Vagina (tissue), 2 donors: ENCODE measurements at regions not wholly inside any gene's neighbourhood (a gene's known extent, or its start where the extent isn't known, plus 50 kb on each side); places are given as distances from the start of the nearest gene placed in this dataset.

ENCODE experiments used
- DNase-seq, 2 donors: peaks; one replicate each; pipeline ENCODE4 v3.0.0-alpha.2; 2017; ENCODE audit errors: extremely low spot score in 2 of 2
- H3K27ac ChIP-seq: fragments of 200-600 bp; sonication (generic); one replicate; pipeline ENCODE4 v1.5.1; 2019
- H3K27me3 ChIP-seq: fragments of 200-600 bp; sonication (generic); one replicate; pipeline ENCODE4 v1.5.1; 2019
- H3K36me3 ChIP-seq, 2 donors: fragments of 200-600 bp; sonication (generic); one replicate each; pipeline ENCODE4 v1.5.1; 2017 to 2019
- H3K4me1 ChIP-seq: fragments of 200-600 bp; sonication (generic); one replicate; pipeline ENCODE4 v1.5.1; 2019
- H3K4me3 ChIP-seq, 2 donors: fragments of 200-600 bp; sonication (generic); 1 replicate in 1 of 2; 2 replicates in 1 of 2; pipeline ENCODE4 v1.5.1; 2016 to 2019
- H3K9me3 ChIP-seq: fragments of 200-600 bp; sonication (generic); one replicate; pipeline ENCODE4 v1.5.1; 2019
- POLR2A ChIP-seq, 2 donors: fragments of 450-650 bp; IDR thresholded peaks; one replicate each; pipeline ENCODE4 v1.6.1; 2017; ENCODE audit warnings: antibody characterized with exemption in 2 of 2, mild to moderate bottlenecking in 2 of 2, moderate library complexity in 2 of 2
- POLR2AphosphoS5 ChIP-seq, 2 donors: sonication (generic); formaldehyde crosslinking; IDR thresholded peaks; one replicate each; pipeline ENCODE4 v1.9.0; 2017; ENCODE audit warnings: antibody characterized with exemption in 2 of 2, mild to moderate bottlenecking in 2 of 2, low read depth in 1 of 2; ENCODE audit not compliant: insufficient read depth in 1 of 2
- intact Hi-C: fragments of 100-400 bp; cut with DNase I; formaldehyde crosslinking; loops from one replicate; pipeline ENCODE4 v1.15.1; 2023
- TF ChIP-seq, protein P1 (sequence below), 3 experiments: fragments of 450-650 bp in 2 of 3; fragments of 200-600 bp in 1 of 3; sonication (generic) in 1 of 3; IDR thresholded peaks; one replicate each; pipeline ENCODE4 v1.5.1; 2017 to 2019; ENCODE audit warnings: antibody characterized with exemption in 3 of 3, mild to moderate bottlenecking in 2 of 3, moderate library complexity in 2 of 3

DNA sequence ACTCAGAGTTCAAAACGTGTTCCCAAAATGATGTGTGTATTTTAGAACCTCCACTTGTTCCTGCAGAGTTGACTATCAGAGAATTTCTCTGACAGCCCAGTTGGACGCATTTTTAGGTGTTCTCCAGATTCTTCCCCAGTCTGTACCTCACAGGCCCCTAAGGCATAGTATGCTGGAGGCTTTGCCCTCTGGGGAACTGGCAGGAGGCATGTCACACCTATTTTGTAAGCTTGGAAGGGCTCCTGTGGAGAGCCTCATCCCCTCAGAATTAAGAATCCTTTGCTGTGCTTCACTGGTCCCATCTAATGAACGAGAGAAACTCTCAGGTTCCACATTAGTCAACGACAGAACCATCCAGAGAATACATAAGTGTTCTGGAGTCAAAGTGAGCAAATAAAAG lies 144.1 kb upstream of the SLC30A5 start:
- Histone ChIP-seq H3K4me3 (no peak overlapping the region), H3K27me3 (no peaks in the 10 kb centered on the region), H3K9me3 (no peaks in the 10 kb centered on the region), H3K36me3 (no peaks in the 10 kb centered on the region), H3K4me1 (peaks cover 31% of the 10 kb centered on the region), H3K27ac (no peak overlapping the region)
- DNase-seq, result no peak
- no peak for TF ChIP-seq POLR2A (IDR thresholded peaks at IDR 0.05)
- TF ChIP-seq, protein P1, sequence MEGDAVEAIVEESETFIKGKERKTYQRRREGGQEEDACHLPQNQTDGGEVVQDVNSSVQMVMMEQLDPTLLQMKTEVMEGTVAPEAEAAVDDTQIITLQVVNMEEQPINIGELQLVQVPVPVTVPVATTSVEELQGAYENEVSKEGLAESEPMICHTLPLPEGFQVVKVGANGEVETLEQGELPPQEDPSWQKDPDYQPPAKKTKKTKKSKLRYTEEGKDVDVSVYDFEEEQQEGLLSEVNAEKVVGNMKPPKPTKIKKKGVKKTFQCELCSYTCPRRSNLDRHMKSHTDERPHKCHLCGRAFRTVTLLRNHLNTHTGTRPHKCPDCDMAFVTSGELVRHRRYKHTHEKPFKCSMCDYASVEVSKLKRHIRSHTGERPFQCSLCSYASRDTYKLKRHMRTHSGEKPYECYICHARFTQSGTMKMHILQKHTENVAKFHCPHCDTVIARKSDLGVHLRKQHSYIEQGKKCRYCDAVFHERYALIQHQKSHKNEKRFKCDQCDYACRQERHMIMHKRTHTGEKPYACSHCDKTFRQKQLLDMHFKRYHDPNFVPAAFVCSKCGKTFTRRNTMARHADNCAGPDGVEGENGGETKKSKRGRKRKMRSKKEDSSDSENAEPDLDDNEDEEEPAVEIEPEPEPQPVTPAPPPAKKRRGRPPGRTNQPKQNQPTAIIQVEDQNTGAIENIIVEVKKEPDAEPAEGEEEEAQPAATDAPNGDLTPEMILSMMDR (IDR thresholded peaks at IDR 0.05), result no peak
- TF ChIP-seq POLR2AphosphoS5 (IDR thresholded peaks at IDR 0.05; ENCODE audit: insufficient read depth in 1 of 2, low read depth in 1 of 2), result no peak
- intact Hi-C loops, result loop anchor here (10.0 kb wide), 2 partner anchors 295 to 485 kb away; no protein-coding TSS in a partner anchor

DNA sequence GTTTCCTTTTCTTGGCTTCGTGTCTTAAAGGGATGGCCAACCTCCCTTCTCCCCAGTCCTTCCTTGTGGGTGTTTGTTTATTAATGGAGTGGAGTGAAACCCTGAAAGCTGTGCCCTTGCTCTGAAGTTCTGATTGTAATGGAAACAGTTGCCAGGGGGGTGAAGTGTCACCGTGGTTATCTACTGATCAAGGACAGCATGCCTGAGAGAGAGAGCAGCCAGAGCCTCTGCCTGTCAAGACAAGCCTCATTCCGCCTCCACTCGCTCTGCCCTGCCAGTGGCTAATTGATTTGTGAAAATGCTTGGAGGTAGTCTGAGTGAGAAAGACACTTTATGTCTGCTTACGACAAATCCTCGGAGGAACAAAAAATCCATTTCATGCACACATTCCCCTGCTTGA lies 143.7 kb upstream of the SLC30A5 start:
- no peak overlapping the region for H3K4me3 ChIP-seq
- H3K27me3 ChIP-seq, result no peaks in the 10 kb centered on the region
- no peaks in the 10 kb centered on the region for H3K9me3 ChIP-seq
- H3K36me3 ChIP-seq, result no peaks in the 10 kb centered on the region
- peaks cover 33% of the 10 kb centered on the region for H3K4me1 ChIP-seq
- TF ChIP-seq POLR2A (IDR thresholded peaks at IDR 0.05) (no peak), POLR2AphosphoS5 (IDR thresholded peaks at IDR 0.05; ENCODE audit: insufficient read depth in 1 of 2, low read depth in 1 of 2) (no peak)
- TF ChIP-seq, protein P1 (IDR thresholded peaks at IDR 0.05), result no peak
- intact Hi-C loops, result loop anchor here (10.0 kb wide), 2 partner anchors 295 to 485 kb away; no protein-coding TSS in a partner anchor
- H3K27ac ChIP-seq, result no peak overlapping the region
- DNase-seq, result no peak

DNA sequence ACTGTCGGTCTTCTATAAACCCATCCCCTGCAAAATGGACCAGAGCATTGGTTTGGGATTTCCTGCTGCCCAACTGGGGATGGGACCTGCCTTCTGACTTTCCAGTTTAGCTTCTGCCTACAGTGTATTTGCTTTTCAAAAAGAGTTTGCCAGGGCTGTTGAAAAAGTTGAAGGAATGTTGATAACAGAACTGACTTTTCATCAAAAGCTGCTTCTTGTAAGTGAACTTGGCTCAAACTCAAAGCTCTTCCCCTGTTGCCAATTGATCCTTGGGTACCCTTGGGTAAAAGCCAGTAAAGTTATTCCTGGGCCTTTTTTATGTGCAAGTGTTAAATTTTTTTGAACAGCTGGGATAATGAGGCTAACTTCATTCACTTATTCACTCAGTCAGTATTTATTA lies 142.9 kb upstream of the SLC30A5 start:
- peaks cover 33% of the 10 kb centered on the region for H3K4me1 ChIP-seq
- H3K27ac ChIP-seq, result no peak overlapping the region
- H3K9me3 ChIP-seq, result no peaks in the 10 kb centered on the region
- H3K27me3 ChIP-seq, result no peaks in the 10 kb centered on the region
- DNase-seq, result no peak
- TF ChIP-seq POLR2AphosphoS5 (IDR thresholded peaks at IDR 0.05; ENCODE audit: insufficient read depth in 1 of 2, low read depth in 1 of 2) (no peak), POLR2A (IDR thresholded peaks at IDR 0.05) (no peak)
- TF ChIP-seq, protein P1 (IDR thresholded peaks at IDR 0.05), result no peak
- H3K36me3 ChIP-seq, result no peaks in the 10 kb centered on the region
- H3K4me3 ChIP-seq, result no peak overlapping the region
- intact Hi-C loops, result loop anchor here (10.0 kb wide), 2 partner anchors 296 to 486 kb away; no protein-coding TSS in a partner anchor

DNA sequence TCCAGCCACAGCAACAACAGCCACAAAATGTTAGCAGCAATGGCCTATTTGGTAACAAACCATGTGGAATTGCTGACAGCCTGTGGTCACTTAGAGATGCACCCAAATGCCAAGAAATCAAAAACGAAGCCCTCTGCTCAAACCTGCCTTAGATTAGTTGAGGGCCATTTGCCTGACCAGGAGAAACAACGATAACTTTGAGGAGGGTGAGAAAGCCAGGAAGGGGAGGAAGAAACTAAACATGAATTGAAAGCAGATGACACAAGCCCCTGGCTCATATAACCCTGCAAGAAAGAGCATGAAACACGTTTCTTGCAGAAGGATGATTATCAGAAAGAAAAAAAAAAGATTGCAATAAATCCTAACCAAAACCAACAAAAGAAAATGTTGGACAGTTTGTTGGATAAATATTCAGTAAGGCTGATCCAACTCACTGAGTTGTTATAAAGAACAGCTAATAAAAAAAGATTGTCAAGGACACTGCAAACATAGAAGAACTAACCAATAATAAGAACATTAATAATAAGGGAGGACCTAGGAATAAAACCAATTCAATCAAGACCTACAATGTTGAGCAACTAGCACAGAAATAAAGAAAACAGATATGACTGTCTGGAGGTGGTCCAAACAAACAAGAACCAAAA lies 140.5 kb upstream of the SLC30A5 start:
- Histone ChIP-seq H3K4me3 (no peak overlapping the region), H3K9me3 (no peaks in the 10 kb centered on the region), H3K27me3 (no peaks in the 10 kb centered on the region), H3K36me3 (no peaks in the 10 kb centered on the region), H3K4me1 (peaks cover 33% of the 10 kb centered on the region), H3K27ac (peak overlapping the region; percentile 32)
- TF ChIP-seq, protein P1 (IDR thresholded peaks at IDR 0.05), result no peak
- no peak for TF ChIP-seq POLR2A (IDR thresholded peaks at IDR 0.05)
- TF ChIP-seq POLR2AphosphoS5 (IDR thresholded peaks at IDR 0.05; ENCODE audit: insufficient read depth in 1 of 2, low read depth in 1 of 2), result no peak
- intact Hi-C loops, result loop anchor here (10.0 kb wide), 2 partner anchors 299 to 489 kb away; no protein-coding TSS in a partner anchor
- DNase-seq, result no peak
